Smooth muscle cell (in vitro differentiated cells): ENCODE measurements at regions not wholly inside any gene's neighbourhood (a gene's known extent, or its start where the extent isn't known, plus 50 kb on each side); places are given as distances from the start of the nearest gene placed in this dataset.

Experiments
- DNase-seq: peaks from one replicate; lab custom pipeline; 2025; ENCODE audit not compliant: unreplicated experiment; lab: John Stamatoyannopoulos, UW
- H2AFZ ChIP-seq: fragments of 200-600 bp; sonication (generic); 2 replicates; pipeline ENCODE4 v1.6.0; 2016; ENCODE audit warnings: antibody characterized with exemption, low read depth, mild to moderate bottlenecking
- H3F3A ChIP-seq: fragments of 200-600 bp; sonication (generic); 2 replicates; pipeline ENCODE4 v1.6.0; 2017; ENCODE audit warnings: antibody characterized with exemption, low read depth
- H3K27ac ChIP-seq: fragments of 200-600 bp; sonication (generic); 2 replicates; pipeline ENCODE4 v1.5.1; 2016; ENCODE audit warnings: low read depth, mild to moderate bottlenecking
- H3K27me3 ChIP-seq: fragments of 200-600 bp; sonication (generic); 2 replicates; pipeline ENCODE4 v1.6.1; 2016; ENCODE audit warnings: low read depth, mild to moderate bottlenecking
- H3K36me3 ChIP-seq: fragments of 200-600 bp; sonication (generic); 2 replicates; pipeline ENCODE4 v1.5.1; 2016; ENCODE audit warnings: low read depth
- H3K4me1 ChIP-seq: fragments of 200-600 bp; sonication (generic); 2 replicates; pipeline ENCODE4 v1.5.1; 2016; ENCODE audit warnings: low read depth
- H3K4me2 ChIP-seq: fragments of 200-600 bp; sonication (generic); 2 replicates; pipeline ENCODE4 v1.6.0; 2016; ENCODE audit warnings: mild to moderate bottlenecking
- H3K4me3 ChIP-seq: fragments of 200-600 bp; sonication (generic); 2 replicates; pipeline ENCODE4 v1.5.1; 2016; ENCODE audit warnings: mild to moderate bottlenecking
- H3K79me2 ChIP-seq: fragments of 200-600 bp; sonication (generic); 2 replicates; pipeline ENCODE4 v1.6.0; 2016; ENCODE audit warnings: low read depth, mild to moderate bottlenecking
- H3K9ac ChIP-seq: fragments of 200-600 bp; sonication (generic); 2 replicates; pipeline ENCODE4 v1.6.0; 2016; ENCODE audit warnings: low read depth
- H3K9me3 ChIP-seq: fragments of 200-600 bp; sonication (generic); replicated peaks from 2 replicates; pipeline ENCODE4 v1.5.1; 2016; ENCODE audit warnings: low read depth
- H4K20me1 ChIP-seq: fragments of 200-600 bp; sonication (generic); 2 replicates; pipeline ENCODE4 v1.6.0; 2016; ENCODE audit warnings: low read depth
- WGBS: methylation state at CpG from one replicate; pipeline ENCODE4 v1.1.7; 2016; ENCODE audit warnings: low lambda C conversion rate; 5-methylcytosine and 5-hydroxymethylcytosine counted together
- TF ChIP-seq, protein P1 (sequence below): fragments of 200-600 bp; sonication (generic); IDR thresholded peaks from 2 replicates; pipeline ENCODE4 v1.5.1; 2017; ENCODE audit warnings: borderline replicate concordance, mild to moderate bottlenecking, antibody characterized with exemption; ENCODE audit not compliant: insufficient read depth, poor library complexity, severe bottlenecking

GRCh38 chr1:60751306-60751705 lies 331.1 kb upstream of the NFIA start:
- DNase-seq, result no peak
- 92% methylated on average over 1 of the region's 1 CpG for WGBS
- Histone ChIP-seq H3K9me3 (no peaks in the 10 kb centered on the region), H3K79me2 (no peaks in the 10 kb centered on the region), H4K20me1 (no peaks in the 10 kb centered on the region), H3K4me3 (no peak overlapping the region), H3K4me2 (no peak overlapping the region), H3K36me3 (no peaks in the 10 kb centered on the region), H3K27ac (no peak overlapping the region), H3F3A (no peaks in the 10 kb centered on the region), H3K4me1 (peaks cover 3% of the 10 kb centered on the region), H3K27me3 (no peaks in the 10 kb centered on the region), H3K9ac (no peak overlapping the region), H2AFZ (no peak overlapping the region)
- TF ChIP-seq, protein P1, sequence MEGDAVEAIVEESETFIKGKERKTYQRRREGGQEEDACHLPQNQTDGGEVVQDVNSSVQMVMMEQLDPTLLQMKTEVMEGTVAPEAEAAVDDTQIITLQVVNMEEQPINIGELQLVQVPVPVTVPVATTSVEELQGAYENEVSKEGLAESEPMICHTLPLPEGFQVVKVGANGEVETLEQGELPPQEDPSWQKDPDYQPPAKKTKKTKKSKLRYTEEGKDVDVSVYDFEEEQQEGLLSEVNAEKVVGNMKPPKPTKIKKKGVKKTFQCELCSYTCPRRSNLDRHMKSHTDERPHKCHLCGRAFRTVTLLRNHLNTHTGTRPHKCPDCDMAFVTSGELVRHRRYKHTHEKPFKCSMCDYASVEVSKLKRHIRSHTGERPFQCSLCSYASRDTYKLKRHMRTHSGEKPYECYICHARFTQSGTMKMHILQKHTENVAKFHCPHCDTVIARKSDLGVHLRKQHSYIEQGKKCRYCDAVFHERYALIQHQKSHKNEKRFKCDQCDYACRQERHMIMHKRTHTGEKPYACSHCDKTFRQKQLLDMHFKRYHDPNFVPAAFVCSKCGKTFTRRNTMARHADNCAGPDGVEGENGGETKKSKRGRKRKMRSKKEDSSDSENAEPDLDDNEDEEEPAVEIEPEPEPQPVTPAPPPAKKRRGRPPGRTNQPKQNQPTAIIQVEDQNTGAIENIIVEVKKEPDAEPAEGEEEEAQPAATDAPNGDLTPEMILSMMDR, result no peak

DNA sequence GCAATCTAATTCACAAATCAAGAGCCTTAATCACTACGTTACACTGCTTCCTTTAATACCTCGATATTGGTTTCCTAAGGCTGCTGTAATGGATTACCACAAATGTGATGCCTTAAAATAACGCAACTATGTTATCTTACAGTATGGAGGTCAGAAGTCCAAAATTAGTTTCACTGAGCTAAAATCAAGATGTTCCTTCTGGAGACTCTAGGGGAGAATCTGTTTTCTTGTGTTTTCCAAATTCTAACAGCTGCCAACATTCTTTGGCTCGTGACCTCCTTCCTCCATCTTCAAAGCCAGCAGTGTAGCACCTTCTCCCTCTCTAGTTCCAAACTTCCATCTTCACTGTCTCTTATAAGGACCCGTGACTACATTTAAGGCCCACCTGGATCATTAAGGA lies 335.0 kb upstream of the NFIA start:
- H4K20me1 ChIP-seq, result no peaks in the 10 kb centered on the region
- WGBS, result 94% methylated on average over 5 of the region's 5 CpGs
- TF ChIP-seq, protein P1, result no peak
- DNase-seq, result no peak
- H3K79me2 ChIP-seq, result no peaks in the 10 kb centered on the region
- no peak overlapping the region for H3K4me3 ChIP-seq
- no peak overlapping the region for H3K4me2 ChIP-seq
- no peaks in the 10 kb centered on the region for H3K36me3 ChIP-seq
- no peaks in the 10 kb centered on the region for H3K27me3 ChIP-seq
- no peak overlapping the region for H3K27ac ChIP-seq
- H3K9ac ChIP-seq, result no peak overlapping the region
- no peaks in the 10 kb centered on the region for H3K9me3 ChIP-seq
- no peaks in the 10 kb centered on the region for H3F3A ChIP-seq
- H2AFZ ChIP-seq, result no peak overlapping the region
- peaks cover 6% of the 10 kb centered on the region for H3K4me1 ChIP-seq

DNA sequence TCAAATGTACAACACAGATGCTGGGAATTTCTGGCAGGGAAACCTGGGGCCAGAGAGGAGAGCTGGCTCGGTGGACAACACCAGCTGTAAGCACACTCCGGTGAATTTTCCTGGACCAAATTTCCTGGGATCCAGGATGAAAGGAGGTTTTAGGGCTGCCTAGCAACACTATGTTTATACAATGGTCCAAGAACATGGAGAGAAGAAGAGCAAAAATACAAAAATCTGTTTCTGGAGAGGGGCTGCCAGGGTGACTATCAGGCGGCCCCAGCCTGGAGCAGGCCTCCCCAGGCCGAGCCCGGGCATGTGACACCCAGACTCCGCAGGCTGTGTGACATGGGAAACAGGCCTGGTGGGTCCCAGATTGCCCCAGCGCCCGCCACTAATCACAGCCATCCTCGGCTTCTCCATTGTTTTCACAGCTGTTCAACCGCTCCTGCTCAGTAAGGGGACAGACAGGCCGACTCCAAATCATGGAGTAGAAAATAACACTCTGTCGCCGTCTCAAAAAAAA lies 336.0 kb upstream of the NFIA start:
- no peak overlapping the region for H3K9ac ChIP-seq

GRCh38 chr1:60745484-60745883 lies 336.9 kb upstream of the NFIA start:
- TF ChIP-seq, protein P1, result no peak
- H3K79me2 ChIP-seq, result no peaks in the 10 kb centered on the region
- no peak overlapping the region for H3K4me3 ChIP-seq
- no peaks in the 10 kb centered on the region for H4K20me1 ChIP-seq
- no peaks in the 10 kb centered on the region for H3K9me3 ChIP-seq
- H3F3A ChIP-seq, result no peaks in the 10 kb centered on the region
- no peaks in the 10 kb centered on the region for H3K36me3 ChIP-seq
- no peak overlapping the region for H3K27ac ChIP-seq
- no peaks in the 10 kb centered on the region for H3K27me3 ChIP-seq
- H2AFZ ChIP-seq, result no peak overlapping the region
- DNase-seq, result no peak
- H3K9ac ChIP-seq, result no peak overlapping the region
- 38% methylated on average over 2 of the region's 2 CpGs for WGBS
- H3K4me1 ChIP-seq, result peaks cover 6% of the 10 kb centered on the region
- no peak overlapping the region for H3K4me2 ChIP-seq

More for the DNA sequence above, 336.0 kb upstream of the NFIA start:
- Histone ChIP-seq H3K27ac (no peak overlapping the region), H3K36me3 (no peaks in the 10 kb centered on the region), H3K79me2 (no peaks in the 10 kb centered on the region), H3K4me1 (peaks cover 6% of the 10 kb centered on the region), H3F3A (no peaks in the 10 kb centered on the region), H4K20me1 (no peaks in the 10 kb centered on the region), H2AFZ (no peak overlapping the region), H3K4me2 (no peak overlapping the region), H3K27me3 (no peaks in the 10 kb centered on the region), H3K9me3 (no peaks in the 10 kb centered on the region), H3K4me3 (no peak overlapping the region)
- no peak for DNase-seq
- TF ChIP-seq, protein P1, result no peak
- 74% methylated on average over 13 of the region's 13 CpGs for WGBS
